ENCODE measurements at regions not wholly inside any gene's neighbourhood (a gene's known extent, or its start where the extent isn't known, plus 50 kb on each side); places are given as distances from the start of the nearest gene placed in this dataset.

DNA sequence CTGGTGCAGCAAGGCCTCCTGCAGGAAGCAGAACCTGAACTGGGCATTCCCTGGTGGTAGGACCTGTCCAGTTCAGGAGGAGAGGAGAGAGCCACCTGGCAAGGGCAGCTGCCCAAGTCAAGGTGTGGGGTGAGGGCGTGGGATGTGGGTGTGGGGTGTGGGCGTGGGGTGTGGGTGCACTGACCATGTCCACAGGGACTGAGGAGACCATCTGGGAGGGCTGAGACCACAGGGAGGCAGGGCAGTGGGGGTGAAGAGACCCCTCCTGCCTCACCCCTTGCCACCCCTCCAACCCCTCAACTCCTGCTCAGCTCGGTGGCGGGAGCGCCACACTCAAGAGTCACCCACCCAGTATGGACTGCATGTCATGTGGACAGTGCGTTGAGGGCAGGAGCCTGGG lies 117.9 kb downstream of the CPZ start:
- no peak for TF ChIP-seq POLR2A (IDR thresholded peaks at IDR 0.05)
- TF ChIP-seq, protein P1, sequence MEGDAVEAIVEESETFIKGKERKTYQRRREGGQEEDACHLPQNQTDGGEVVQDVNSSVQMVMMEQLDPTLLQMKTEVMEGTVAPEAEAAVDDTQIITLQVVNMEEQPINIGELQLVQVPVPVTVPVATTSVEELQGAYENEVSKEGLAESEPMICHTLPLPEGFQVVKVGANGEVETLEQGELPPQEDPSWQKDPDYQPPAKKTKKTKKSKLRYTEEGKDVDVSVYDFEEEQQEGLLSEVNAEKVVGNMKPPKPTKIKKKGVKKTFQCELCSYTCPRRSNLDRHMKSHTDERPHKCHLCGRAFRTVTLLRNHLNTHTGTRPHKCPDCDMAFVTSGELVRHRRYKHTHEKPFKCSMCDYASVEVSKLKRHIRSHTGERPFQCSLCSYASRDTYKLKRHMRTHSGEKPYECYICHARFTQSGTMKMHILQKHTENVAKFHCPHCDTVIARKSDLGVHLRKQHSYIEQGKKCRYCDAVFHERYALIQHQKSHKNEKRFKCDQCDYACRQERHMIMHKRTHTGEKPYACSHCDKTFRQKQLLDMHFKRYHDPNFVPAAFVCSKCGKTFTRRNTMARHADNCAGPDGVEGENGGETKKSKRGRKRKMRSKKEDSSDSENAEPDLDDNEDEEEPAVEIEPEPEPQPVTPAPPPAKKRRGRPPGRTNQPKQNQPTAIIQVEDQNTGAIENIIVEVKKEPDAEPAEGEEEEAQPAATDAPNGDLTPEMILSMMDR (IDR thresholded peaks at IDR 0.05 in 4 of 5, conservative IDR thresholded peaks at IDR 0.05 in 1 of 5): no peak
- Histone ChIP-seq H3K4me1 (no peaks in the 10 kb centered on the region), H3K27ac (no peak overlapping the region), H3K9me3 (no peaks in the 10 kb centered on the region), H3K4me3 (no peak overlapping the region), H3K36me3 (no peaks in the 10 kb centered on the region), H3K27me3 (peaks cover 5 to 12% (median 7%) of the 10 kb centered on the region in 3 donors)
- DNase-seq: peak in 1 of 2 donors; percentile 5
- intact Hi-C loops (cut with DNase I; ENCODE audit: low total_unique reads) (no loop called here), in situ Hi-C loops (cut with MboI; ENCODE audit: low sequenced_read_pairs in 4 of 4) (no loop called here)
- ATAC-seq: no peak

DNA sequence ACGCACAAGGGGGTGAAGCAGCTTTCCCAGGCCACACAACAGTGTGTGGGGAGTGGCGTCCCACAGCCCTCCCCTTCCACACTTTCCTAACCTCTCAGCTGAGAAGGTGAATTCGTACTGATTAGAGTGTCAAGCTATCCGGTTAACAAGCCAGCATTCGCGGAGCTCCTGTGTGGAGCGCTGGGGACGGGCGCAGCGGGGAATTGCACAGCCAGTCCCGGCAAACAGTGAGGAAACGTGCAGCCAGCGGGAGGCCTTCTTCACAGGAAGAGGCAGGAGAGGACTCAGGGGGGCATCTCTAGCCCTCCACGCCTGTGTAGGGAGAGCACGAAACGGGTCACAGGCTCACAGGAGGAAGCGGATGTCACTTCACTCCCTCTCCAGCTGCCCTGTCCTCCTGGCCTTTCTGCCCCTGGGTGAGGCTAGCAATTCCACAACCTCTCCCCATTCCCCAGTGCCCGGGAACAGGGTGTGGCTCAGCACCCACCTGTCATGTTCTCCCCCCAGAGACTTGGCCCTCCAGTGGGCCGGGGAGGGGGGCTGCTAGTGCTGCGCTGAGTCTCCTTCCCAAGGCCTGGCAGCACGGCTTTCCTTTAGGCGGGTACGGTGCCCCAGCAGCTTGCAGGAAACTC lies 117.3 kb downstream of the CPZ start:
- DNase-seq (no peak), ATAC-seq (no peak)
- no peaks in the 10 kb centered on the region for H3K36me3 ChIP-seq
- no peaks in the 10 kb centered on the region for H3K9me3 ChIP-seq
- no peaks in the 10 kb centered on the region for H3K4me1 ChIP-seq
- H3K4me3 ChIP-seq: no peak overlapping the region
- no peak overlapping the region for H3K27ac ChIP-seq
- in situ Hi-C loops (cut with MboI; ENCODE audit: low sequenced_read_pairs in 4 of 4): no loop called here
- H3K27me3 ChIP-seq: peaks cover 5 to 18% (median 7%) of the 10 kb centered on the region in 3 donors
- intact Hi-C loops (cut with DNase I; ENCODE audit: low total_unique reads): no loop called here
- TF ChIP-seq POLR2A (IDR thresholded peaks at IDR 0.05): no peak
- TF ChIP-seq, protein P1 (IDR thresholded peaks at IDR 0.05 in 4 of 5, conservative IDR thresholded peaks at IDR 0.05 in 1 of 5): no peak

DNA sequence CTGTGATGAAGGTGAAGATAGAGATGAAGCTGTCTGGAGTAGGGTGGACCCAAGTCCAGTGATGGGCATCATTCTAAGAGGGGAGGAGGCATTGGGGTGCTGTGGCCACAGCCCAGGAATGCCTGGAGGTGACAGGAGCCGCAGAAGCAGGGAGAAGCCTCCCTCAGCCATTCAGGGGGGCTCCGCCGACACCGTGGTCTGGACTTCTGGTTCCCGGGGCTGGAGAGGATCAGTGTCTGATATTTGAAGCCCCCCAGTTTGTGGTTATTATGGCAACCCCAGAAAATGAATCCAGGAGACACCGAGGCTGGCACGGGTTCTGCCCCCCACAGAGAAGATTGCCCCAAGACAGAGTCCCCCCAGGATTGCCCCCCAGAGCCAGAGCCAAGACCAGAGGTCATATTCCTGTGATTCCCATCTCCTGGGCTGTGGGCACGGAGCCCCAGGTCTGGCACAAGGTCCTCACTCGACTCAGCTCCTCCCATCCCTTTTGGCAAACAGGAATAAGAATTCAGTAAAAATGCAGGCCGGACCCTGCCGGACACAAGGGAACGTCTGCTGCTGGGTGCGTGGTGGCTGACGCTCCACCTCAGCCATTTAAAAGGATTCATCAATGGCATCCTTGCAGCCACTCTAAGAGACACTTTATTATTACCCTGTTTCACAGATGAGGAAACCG lies 116.6 kb downstream of the CPZ start:
- H3K27ac ChIP-seq: no peak overlapping the region
- H3K4me1 ChIP-seq: no peaks in the 10 kb centered on the region
- DNase-seq: peak in 1 of 2 donors; percentile 4
- no peaks in the 10 kb centered on the region for H3K9me3 ChIP-seq
- no peaks in the 10 kb centered on the region for H3K36me3 ChIP-seq
- in situ Hi-C loops (cut with MboI; ENCODE audit: low sequenced_read_pairs in 4 of 4): no loop called here
- intact Hi-C loops (cut with DNase I; ENCODE audit: low total_unique reads): no loop called here
- TF ChIP-seq POLR2A (IDR thresholded peaks at IDR 0.05): no peak
- TF ChIP-seq, protein P1 (IDR thresholded peaks at IDR 0.05 in 4 of 5, conservative IDR thresholded peaks at IDR 0.05 in 1 of 5): no peak
- ATAC-seq: no peak
- H3K27me3 ChIP-seq: peaks cover 5 to 19% (median 12%) of the 10 kb centered on the region in 3 donors
- no peak overlapping the region for H3K4me3 ChIP-seq

DNA sequence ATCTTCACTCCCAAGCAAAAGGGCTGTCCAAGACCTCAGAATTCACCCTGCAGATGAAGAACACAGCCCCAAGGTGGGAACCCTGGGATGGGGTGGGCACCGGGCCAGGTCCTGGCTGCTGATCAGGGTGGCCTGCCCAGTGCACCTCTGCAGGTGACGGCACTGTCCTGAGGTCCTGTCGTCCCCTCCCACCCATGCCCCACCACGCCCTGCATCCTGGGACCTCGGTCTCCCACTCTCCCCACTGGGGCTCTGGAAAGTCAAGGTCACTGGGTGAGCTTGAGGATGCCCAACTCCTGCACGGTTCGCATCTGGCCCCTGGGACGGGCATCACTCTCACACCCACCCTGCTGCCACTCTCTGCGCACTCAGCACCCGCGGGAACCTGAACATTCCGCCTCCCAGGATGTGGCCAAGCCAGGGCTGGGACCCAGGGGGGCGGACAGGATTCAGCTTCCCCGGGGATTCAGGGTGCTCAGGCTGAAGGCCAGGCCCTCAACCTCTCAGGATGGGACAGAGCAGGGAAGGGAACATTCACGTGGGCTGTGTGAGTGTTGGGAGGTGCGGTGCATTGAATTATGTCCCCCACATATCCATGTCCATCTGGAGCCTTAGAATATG lies 115.9 kb downstream of the CPZ start:
- H3K27me3 ChIP-seq: peaks cover 8 to 19% (median 12%) of the 10 kb centered on the region in 3 donors
- DNase-seq (peak in 1 of 2 donors; percentile 7), ATAC-seq (no peak)
- no peak for TF ChIP-seq POLR2A (IDR thresholded peaks at IDR 0.05)
- intact Hi-C loops (cut with DNase I; ENCODE audit: low total_unique reads): no loop called here
- in situ Hi-C loops (cut with MboI; ENCODE audit: low sequenced_read_pairs in 4 of 4): no loop called here
- no peaks in the 10 kb centered on the region for H3K4me1 ChIP-seq
- no peaks in the 10 kb centered on the region for H3K36me3 ChIP-seq
- no peak overlapping the region for H3K27ac ChIP-seq
- H3K9me3 ChIP-seq: no peaks in the 10 kb centered on the region
- H3K4me3 ChIP-seq: no peak overlapping the region

DNA sequence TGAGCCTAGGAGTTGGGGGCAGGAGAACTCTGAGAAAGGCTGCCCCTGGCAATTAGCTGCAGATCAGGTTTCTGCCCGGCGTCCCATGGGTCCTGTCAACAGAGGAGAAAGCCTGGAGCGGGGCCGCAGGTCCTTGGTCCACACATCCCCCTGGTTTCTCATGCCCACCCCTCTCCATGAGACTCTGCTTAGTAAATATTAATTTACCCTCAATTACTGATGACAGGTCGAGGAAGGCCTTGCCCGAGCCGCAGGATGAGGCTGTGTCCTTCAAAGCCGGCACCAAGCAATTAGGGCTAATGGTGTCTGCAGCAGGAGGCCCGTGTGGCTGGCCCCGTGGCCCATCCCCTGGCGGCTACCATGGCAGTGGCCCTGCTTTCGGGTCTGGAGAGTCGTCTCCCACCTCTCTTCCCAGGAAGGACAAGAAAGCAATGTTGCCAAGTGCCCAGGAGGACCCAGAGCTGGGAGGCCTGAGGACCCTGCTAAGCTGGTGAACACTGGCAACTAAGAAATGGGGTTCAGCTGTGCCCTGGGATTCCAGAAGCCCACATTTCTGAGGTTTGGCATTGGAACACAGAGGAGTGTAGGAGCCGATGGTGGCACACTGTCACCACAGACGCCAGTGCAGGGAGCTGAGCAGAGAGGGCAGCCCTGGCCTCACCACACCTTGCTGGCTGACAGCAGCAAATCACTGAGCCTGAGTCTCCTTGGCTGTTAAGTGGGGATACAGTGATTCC lies 114.6 kb downstream of the CPZ start:
- Histone ChIP-seq H3K9me3 (no peaks in the 10 kb centered on the region), H3K27me3 (peaks cover 14 to 19% (median 18%) of the 10 kb centered on the region in 3 donors), H3K27ac (no peak overlapping the region), H3K36me3 (no peaks in the 10 kb centered on the region), H3K4me1 (no peaks in the 10 kb centered on the region), H3K4me3 (no peak overlapping the region)
- ATAC-seq (no peak), DNase-seq (peak in 1 of 2 donors; percentile 3)
- no peak for TF ChIP-seq POLR2A (IDR thresholded peaks at IDR 0.05)
- TF ChIP-seq, protein P1 (IDR thresholded peaks at IDR 0.05 in 4 of 5, conservative IDR thresholded peaks at IDR 0.05 in 1 of 5): no peak
- intact Hi-C loops (cut with DNase I; ENCODE audit: low total_unique reads): no loop called here
- in situ Hi-C loops (cut with MboI; ENCODE audit: low sequenced_read_pairs in 4 of 4): no loop called here

All from gastrocnemius medialis (tissue), 4 donors.